Vagina (tissue), 2 donors: ENCODE measurements at regions not wholly inside any gene's neighbourhood (a gene's known extent, or its start where the extent isn't known, plus 50 kb on each side); places are given as distances from the start of the nearest gene placed in this dataset.

Experiments used
- DNase-seq, 2 donors: peaks; one replicate each; pipeline ENCODE4 v3.0.0-alpha.2; 2017; ENCODE audit errors: extremely low spot score in 2 of 2
- H3K27ac ChIP-seq: fragments of 200-600 bp; sonication (generic); one replicate; pipeline ENCODE4 v1.5.1; 2019
- H3K27me3 ChIP-seq: fragments of 200-600 bp; sonication (generic); one replicate; pipeline ENCODE4 v1.5.1; 2019
- H3K36me3 ChIP-seq, 2 donors: fragments of 200-600 bp; sonication (generic); one replicate each; pipeline ENCODE4 v1.5.1; 2017 to 2019
- H3K4me1 ChIP-seq: fragments of 200-600 bp; sonication (generic); one replicate; pipeline ENCODE4 v1.5.1; 2019
- H3K4me3 ChIP-seq, 2 donors: fragments of 200-600 bp; sonication (generic); 1 replicate in 1 of 2; 2 replicates in 1 of 2; pipeline ENCODE4 v1.5.1; 2016 to 2019
- H3K9me3 ChIP-seq: fragments of 200-600 bp; sonication (generic); one replicate; pipeline ENCODE4 v1.5.1; 2019
- POLR2A ChIP-seq, 2 donors: fragments of 450-650 bp; IDR thresholded peaks; one replicate each; pipeline ENCODE4 v1.6.1; 2017; ENCODE audit warnings: antibody characterized with exemption in 2 of 2, mild to moderate bottlenecking in 2 of 2, moderate library complexity in 2 of 2
- POLR2AphosphoS5 ChIP-seq, 2 donors: sonication (generic); formaldehyde crosslinking; IDR thresholded peaks; one replicate each; pipeline ENCODE4 v1.9.0; 2017; ENCODE audit warnings: antibody characterized with exemption in 2 of 2, mild to moderate bottlenecking in 2 of 2, low read depth in 1 of 2; ENCODE audit not compliant: insufficient read depth in 1 of 2
- intact Hi-C: fragments of 100-400 bp; cut with DNase I; formaldehyde crosslinking; loops from one replicate; pipeline ENCODE4 v1.15.1; 2023
- TF ChIP-seq, protein P1 (sequence below), 3 experiments: fragments of 450-650 bp in 2 of 3; fragments of 200-600 bp in 1 of 3; sonication (generic) in 1 of 3; IDR thresholded peaks; one replicate each; pipeline ENCODE4 v1.5.1; 2017 to 2019; ENCODE audit warnings: antibody characterized with exemption in 3 of 3, mild to moderate bottlenecking in 2 of 3, moderate library complexity in 2 of 3

DNA sequence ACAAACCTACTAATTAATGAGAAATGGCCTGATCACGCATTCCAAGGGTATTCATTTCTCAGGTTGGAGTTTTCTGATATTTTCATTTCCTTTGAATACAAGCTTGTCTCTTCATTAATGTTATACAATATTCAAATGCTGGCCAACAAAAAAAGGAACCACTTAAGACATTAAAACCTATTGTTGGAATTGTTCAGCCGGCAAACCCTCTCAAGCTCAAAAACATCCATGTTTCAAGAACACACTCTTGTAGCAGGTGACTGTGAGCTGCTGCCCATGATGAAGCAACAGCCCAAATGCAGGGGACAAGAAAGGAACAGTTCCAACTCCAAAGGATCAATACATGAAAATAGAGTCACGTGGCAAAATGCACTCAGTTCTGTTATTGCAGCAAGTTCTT, 454.5 kb downstream of the BCL11A start:
- H3K27me3 ChIP-seq: no peaks in the 10 kb centered on the region
- no peaks in the 10 kb centered on the region for H3K36me3 ChIP-seq
- H3K4me1 ChIP-seq: no peaks in the 10 kb centered on the region
- DNase-seq: no peak
- intact Hi-C loops: no loop called here
- no peak overlapping the region for H3K4me3 ChIP-seq
- TF ChIP-seq, protein P1, sequence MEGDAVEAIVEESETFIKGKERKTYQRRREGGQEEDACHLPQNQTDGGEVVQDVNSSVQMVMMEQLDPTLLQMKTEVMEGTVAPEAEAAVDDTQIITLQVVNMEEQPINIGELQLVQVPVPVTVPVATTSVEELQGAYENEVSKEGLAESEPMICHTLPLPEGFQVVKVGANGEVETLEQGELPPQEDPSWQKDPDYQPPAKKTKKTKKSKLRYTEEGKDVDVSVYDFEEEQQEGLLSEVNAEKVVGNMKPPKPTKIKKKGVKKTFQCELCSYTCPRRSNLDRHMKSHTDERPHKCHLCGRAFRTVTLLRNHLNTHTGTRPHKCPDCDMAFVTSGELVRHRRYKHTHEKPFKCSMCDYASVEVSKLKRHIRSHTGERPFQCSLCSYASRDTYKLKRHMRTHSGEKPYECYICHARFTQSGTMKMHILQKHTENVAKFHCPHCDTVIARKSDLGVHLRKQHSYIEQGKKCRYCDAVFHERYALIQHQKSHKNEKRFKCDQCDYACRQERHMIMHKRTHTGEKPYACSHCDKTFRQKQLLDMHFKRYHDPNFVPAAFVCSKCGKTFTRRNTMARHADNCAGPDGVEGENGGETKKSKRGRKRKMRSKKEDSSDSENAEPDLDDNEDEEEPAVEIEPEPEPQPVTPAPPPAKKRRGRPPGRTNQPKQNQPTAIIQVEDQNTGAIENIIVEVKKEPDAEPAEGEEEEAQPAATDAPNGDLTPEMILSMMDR (IDR thresholded peaks at IDR 0.05): no peak
- TF ChIP-seq POLR2AphosphoS5 (IDR thresholded peaks at IDR 0.05; ENCODE audit: insufficient read depth in 1 of 2, low read depth in 1 of 2) (no peak), POLR2A (IDR thresholded peaks at IDR 0.05) (no peak)
- no peaks in the 10 kb centered on the region for H3K9me3 ChIP-seq
- no peak overlapping the region for H3K27ac ChIP-seq

DNA sequence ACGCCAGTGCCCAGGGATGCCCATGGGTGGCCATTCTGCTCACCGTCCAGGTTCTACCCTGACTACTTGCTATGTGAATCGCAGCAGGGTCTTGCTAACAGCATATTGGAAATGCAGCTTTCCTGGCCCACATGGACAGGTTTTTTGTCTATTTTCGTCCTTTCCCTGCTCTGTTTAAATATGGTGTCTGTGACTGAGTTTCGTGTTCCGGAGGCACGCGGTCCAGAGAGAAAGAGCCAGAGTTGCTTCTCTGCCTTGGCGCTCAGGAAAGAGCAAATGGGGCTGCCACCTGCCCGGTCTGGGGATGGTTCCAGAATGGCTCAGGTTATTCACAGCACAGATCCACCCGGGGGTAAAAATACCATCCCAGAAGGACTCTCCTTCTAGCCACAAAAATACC, 456.2 kb downstream of the BCL11A start:
- H3K27ac ChIP-seq: no peak overlapping the region
- H3K4me1 ChIP-seq: no peaks in the 10 kb centered on the region
- H3K4me3 ChIP-seq: no peak overlapping the region
- DNase-seq: no peak
- no peak for TF ChIP-seq POLR2AphosphoS5 (IDR thresholded peaks at IDR 0.05; ENCODE audit: insufficient read depth in 1 of 2, low read depth in 1 of 2)
- TF ChIP-seq POLR2A (IDR thresholded peaks at IDR 0.05): no peak
- TF ChIP-seq, protein P1 (IDR thresholded peaks at IDR 0.05): no peak
- intact Hi-C loops: no loop called here
- no peaks in the 10 kb centered on the region for H3K27me3 ChIP-seq
- H3K36me3 ChIP-seq: no peaks in the 10 kb centered on the region
- H3K9me3 ChIP-seq: no peaks in the 10 kb centered on the region

DNA sequence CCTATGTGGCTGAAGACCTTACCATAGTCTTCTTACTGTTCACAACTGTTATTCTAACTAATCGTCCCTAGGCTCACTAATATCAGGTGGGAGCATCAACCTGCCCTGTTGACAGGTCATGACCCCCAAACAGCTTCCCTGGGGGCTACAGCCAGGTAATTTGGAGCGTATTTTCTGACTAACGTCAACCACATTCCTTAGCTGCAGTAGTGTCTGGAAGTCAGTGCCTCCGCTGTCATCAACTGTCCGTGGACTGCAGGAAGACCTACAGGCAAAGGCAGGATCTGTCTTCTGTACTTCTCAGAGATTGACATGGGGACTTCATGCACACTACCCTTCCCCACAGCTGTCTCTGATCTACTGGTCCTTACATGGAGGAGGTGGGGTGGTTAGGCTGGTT, 456.9 kb downstream of the BCL11A start:
- no peak overlapping the region for H3K4me3 ChIP-seq
- no peak for DNase-seq
- TF ChIP-seq POLR2A (IDR thresholded peaks at IDR 0.05) (no peak), POLR2AphosphoS5 (IDR thresholded peaks at IDR 0.05; ENCODE audit: insufficient read depth in 1 of 2, low read depth in 1 of 2) (no peak)
- TF ChIP-seq, protein P1 (IDR thresholded peaks at IDR 0.05): no peak
- H3K9me3 ChIP-seq: no peaks in the 10 kb centered on the region
- H3K27me3 ChIP-seq: no peaks in the 10 kb centered on the region
- intact Hi-C loops: no loop called here
- no peaks in the 10 kb centered on the region for H3K4me1 ChIP-seq
- no peak overlapping the region for H3K27ac ChIP-seq
- no peaks in the 10 kb centered on the region for H3K36me3 ChIP-seq

DNA sequence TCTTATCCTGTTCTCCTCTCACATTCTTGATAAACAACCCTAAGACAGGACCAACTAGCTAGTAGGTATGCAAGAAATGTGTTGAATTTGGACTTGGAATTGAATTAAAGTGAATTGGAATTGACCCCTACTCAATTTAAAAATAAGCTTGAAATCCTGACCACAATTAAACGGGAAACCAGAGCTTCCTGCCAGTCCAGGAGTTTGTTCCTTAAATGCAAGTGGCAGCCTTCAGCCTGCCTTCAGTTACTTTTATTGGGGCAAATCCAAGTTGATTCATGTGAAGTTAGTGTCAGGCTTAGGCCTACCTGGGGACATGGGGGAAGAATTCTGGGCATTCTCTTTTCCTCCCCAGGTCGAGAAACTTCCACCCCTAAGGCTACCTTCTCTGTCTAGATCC, 457.6 kb downstream of the BCL11A start:
- intact Hi-C loops: no loop called here
- DNase-seq: no peak
- no peak overlapping the region for H3K27ac ChIP-seq
- no peaks in the 10 kb centered on the region for H3K4me1 ChIP-seq
- no peaks in the 10 kb centered on the region for H3K36me3 ChIP-seq
- no peaks in the 10 kb centered on the region for H3K9me3 ChIP-seq
- H3K4me3 ChIP-seq: no peak overlapping the region
- TF ChIP-seq POLR2AphosphoS5 (IDR thresholded peaks at IDR 0.05; ENCODE audit: insufficient read depth in 1 of 2, low read depth in 1 of 2) (no peak), POLR2A (IDR thresholded peaks at IDR 0.05) (no peak)
- TF ChIP-seq, protein P1 (IDR thresholded peaks at IDR 0.05): no peak
- H3K27me3 ChIP-seq: no peaks in the 10 kb centered on the region

DNA sequence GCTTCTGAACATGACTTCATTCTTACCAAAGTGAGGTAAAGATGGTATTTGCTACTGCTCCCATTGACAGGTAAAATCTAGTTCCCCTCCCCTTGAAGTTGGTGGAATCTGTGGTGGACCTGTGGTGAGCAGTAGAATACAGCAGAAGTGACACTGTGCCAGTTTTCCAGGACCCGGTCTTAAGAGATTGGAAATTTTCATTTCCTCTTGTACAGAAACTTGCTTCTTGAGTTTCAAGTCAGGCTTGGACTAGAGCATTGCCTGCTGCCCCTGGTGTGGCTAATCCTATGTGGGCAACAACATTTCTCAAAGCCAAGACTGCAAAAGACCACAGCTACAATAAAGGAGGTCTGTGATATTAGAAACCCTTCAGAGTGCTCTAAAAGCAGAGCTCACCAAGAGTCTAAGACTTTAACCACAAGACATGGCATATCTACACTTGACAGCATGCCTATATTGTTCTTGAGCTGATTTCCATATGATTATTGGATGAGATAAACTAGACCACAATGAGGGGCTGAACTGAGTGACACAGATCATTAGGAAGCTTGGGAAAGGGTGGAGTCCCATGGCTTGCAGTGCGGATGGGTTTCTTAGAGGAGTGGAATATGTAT, 458.1 kb downstream of the BCL11A start:
- no peaks in the 10 kb centered on the region for H3K36me3 ChIP-seq
- H3K4me3 ChIP-seq: no peak overlapping the region
- intact Hi-C loops: no loop called here
- no peak overlapping the region for H3K27ac ChIP-seq
- H3K9me3 ChIP-seq: no peaks in the 10 kb centered on the region
- H3K27me3 ChIP-seq: no peaks in the 10 kb centered on the region
- TF ChIP-seq POLR2AphosphoS5 (IDR thresholded peaks at IDR 0.05; ENCODE audit: insufficient read depth in 1 of 2, low read depth in 1 of 2) (no peak), POLR2A (IDR thresholded peaks at IDR 0.05) (no peak)
- TF ChIP-seq, protein P1 (IDR thresholded peaks at IDR 0.05): no peak
- no peak for DNase-seq
- H3K4me1 ChIP-seq: no peaks in the 10 kb centered on the region
